ENCODE measurements at regions not wholly inside any gene's neighbourhood (a gene's known extent, or its start where the extent isn't known, plus 50 kb on each side); places are given as distances from the start of the nearest gene placed in this dataset.

DNA sequence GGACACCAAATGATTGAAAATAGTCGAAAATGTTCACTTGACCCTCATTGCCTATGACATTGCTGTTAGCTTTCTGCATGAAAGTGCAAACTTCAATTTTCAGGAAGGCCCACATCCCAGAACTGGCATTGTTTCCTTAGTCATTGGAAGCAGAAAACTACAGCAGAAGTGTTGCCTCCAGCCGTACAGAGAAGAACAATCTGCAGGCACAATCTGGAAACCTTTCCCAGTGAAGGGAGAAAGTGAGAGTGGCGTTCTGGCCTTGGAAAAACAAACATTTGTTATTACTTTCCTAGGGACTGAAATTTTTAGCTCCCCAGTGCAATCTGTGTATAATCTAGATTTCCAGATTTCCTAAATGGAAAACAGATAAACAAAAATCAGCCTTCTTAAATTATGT, 529.5 kb upstream of the RBFOX1 start:
- ATAC-seq, result no peak

DNA sequence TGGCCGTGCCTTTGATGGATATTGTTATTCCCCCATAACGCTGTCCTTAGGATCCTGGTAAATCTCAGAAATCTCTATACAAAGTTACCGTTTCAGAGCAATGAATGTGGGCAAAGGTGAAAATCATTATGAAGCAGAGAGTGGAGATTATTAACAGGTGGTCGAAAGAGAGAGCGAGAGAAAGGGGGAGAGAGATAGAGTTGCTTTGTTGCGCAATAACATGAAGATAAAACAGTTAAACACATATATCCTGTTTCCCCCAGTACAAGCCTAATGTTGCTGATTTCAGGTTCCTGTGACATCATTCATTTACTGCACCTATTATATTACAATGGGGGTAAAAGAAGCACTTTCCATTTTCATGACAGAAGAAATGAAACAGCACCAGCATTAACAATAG, 535.4 kb upstream of the RBFOX1 start:
- no peak for ATAC-seq
- TF ChIP-seq ARNTL (CRISPR knock-in tag; IDR thresholded peaks at IDR 0.05; ENCODE audit: borderline replicate concordance, low read depth) (no peak), ZFP30 (CRISPR knock-in tag; IDR thresholded peaks at IDR 0.05) (no peak)

More for the DNA sequence above, 529.5 kb upstream of the RBFOX1 start:
- no peak for TF ChIP-seq PPARA (CRISPR knock-in tag; IDR thresholded peaks at IDR 0.05; ENCODE audit: borderline replicate concordance)

DNA sequence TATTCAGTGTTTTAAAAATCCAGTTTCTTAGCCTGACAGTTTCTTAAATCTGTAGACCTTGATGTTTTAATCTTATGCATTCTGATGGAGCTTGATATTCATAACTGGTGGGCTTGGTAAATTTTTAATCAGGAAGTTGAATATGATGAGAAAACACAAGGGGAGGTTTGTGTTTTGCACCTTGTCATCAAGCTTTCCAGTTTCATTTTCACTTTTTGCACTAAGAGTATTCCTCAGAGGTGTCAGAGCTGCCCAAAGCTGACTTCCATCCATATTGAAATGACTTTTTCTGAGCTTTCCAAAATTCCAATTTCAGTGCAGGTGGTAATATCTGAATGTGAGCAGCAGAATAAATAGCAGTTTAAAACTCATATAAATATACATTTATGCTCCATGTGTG, 555.0 kb upstream of the RBFOX1 start:
- no peak for ATAC-seq

DNA sequence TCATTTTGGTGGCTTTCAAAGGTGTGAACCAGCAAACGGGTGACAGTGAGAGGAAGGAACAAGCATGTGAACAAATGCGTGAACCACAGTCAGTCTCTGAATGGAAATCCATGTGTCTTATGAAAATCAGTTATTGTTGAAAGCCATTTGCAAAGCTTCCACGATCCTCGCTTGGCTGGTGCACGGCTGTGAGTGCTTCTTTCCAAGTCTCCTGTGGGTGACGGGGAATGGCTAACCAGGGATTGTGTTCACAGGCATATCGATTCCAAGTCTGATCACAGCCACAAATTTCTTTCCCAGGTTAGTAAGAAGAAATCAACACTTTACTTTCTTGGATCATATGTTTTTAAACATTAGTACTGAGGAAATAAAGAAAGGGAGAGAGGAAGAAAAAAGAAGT, 556.9 kb upstream of the RBFOX1 start:
- ATAC-seq, result no peak
- TF ChIP-seq ESRRG (CRISPR knock-in tag; IDR thresholded peaks at IDR 0.05) (no peak), CSDC2 (CRISPR knock-in tag; IDR thresholded peaks at IDR 0.05) (no peak), ZC3H10 (CRISPR knock-in tag; IDR thresholded peaks at IDR 0.05) (no peak), GLIS3 (CRISPR knock-in tag; IDR thresholded peaks at IDR 0.05) (no peak), ZNF565 (CRISPR knock-in tag; conservative IDR thresholded peaks at IDR 0.05; ENCODE audit: low read depth) (no peak), RARB (CRISPR knock-in tag; IDR thresholded peaks at IDR 0.05) (no peak), BACH2 (CRISPR knock-in tag; IDR thresholded peaks at IDR 0.05; ENCODE audit: borderline replicate concordance) (no peak), ZNF8 (CRISPR knock-in tag; IDR thresholded peaks at IDR 0.05) (no peak), ZFP3 (CRISPR knock-in tag; IDR thresholded peaks at IDR 0.05) (no peak), SNAI2 (CRISPR knock-in tag; IDR thresholded peaks at IDR 0.05) (no peak)
- TF ChIP-seq, protein P1, sequence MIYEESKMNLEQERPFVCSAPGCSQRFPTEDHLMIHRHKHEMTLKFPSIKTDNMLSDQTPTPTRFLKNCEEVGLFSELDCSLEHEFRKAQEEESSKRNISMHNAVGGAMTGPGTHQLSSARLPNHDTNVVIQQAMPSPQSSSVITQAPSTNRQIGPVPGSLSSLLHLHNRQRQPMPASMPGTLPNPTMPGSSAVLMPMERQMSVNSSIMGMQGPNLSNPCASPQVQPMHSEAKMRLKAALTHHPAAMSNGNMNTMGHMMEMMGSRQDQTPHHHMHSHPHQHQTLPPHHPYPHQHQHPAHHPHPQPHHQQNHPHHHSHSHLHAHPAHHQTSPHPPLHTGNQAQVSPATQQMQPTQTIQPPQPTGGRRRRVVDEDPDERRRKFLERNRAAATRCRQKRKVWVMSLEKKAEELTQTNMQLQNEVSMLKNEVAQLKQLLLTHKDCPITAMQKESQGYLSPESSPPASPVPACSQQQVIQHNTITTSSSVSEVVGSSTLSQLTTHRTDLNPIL (CRISPR knock-in tag; IDR thresholded peaks at IDR 0.05; ENCODE audit: low read depth), result no peak
- TF ChIP-seq, protein P2, sequence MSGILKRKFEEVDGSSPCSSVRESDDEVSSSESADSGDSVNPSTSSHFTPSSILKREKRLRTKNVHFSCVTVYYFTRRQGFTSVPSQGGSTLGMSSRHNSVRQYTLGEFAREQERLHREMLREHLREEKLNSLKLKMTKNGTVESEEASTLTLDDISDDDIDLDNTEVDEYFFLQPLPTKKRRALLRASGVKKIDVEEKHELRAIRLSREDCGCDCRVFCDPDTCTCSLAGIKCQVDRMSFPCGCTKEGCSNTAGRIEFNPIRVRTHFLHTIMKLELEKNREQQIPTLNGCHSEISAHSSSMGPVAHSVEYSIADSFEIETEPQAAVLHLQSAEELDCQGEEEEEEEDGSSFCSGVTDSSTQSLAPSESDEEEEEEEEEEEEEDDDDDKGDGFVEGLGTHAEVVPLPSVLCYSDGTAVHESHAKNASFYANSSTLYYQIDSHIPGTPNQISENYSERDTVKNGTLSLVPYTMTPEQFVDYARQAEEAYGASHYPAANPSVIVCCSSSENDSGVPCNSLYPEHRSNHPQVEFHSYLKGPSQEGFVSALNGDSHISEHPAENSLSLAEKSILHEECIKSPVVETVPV (CRISPR knock-in tag; IDR thresholded peaks at IDR 0.05), result no peak

More for the DNA sequence above, 555.0 kb upstream of the RBFOX1 start:
- TF ChIP-seq ARNTL (CRISPR knock-in tag; IDR thresholded peaks at IDR 0.05; ENCODE audit: borderline replicate concordance, low read depth) (no peak), SNAI2 (CRISPR knock-in tag; IDR thresholded peaks at IDR 0.05) (no peak), GLIS3 (CRISPR knock-in tag; IDR thresholded peaks at IDR 0.05) (no peak), ESRRG (CRISPR knock-in tag; IDR thresholded peaks at IDR 0.05) (no peak), CSDC2 (CRISPR knock-in tag; IDR thresholded peaks at IDR 0.05) (no peak), ZC3H10 (CRISPR knock-in tag; IDR thresholded peaks at IDR 0.05) (no peak), ZFP3 (CRISPR knock-in tag; IDR thresholded peaks at IDR 0.05) (no peak), TCF4 (CRISPR knock-in tag; IDR thresholded peaks at IDR 0.05; ENCODE audit: borderline replicate concordance) (no peak), TOX (CRISPR knock-in tag; IDR thresholded peaks at IDR 0.05; ENCODE audit: borderline replicate concordance) (no peak), ZNF565 (CRISPR knock-in tag; conservative IDR thresholded peaks at IDR 0.05; ENCODE audit: low read depth) (no peak), ZNF8 (CRISPR knock-in tag; IDR thresholded peaks at IDR 0.05) (no peak)
- TF ChIP-seq, protein P2 (CRISPR knock-in tag; IDR thresholded peaks at IDR 0.05), result no peak
- TF ChIP-seq, protein P3, sequence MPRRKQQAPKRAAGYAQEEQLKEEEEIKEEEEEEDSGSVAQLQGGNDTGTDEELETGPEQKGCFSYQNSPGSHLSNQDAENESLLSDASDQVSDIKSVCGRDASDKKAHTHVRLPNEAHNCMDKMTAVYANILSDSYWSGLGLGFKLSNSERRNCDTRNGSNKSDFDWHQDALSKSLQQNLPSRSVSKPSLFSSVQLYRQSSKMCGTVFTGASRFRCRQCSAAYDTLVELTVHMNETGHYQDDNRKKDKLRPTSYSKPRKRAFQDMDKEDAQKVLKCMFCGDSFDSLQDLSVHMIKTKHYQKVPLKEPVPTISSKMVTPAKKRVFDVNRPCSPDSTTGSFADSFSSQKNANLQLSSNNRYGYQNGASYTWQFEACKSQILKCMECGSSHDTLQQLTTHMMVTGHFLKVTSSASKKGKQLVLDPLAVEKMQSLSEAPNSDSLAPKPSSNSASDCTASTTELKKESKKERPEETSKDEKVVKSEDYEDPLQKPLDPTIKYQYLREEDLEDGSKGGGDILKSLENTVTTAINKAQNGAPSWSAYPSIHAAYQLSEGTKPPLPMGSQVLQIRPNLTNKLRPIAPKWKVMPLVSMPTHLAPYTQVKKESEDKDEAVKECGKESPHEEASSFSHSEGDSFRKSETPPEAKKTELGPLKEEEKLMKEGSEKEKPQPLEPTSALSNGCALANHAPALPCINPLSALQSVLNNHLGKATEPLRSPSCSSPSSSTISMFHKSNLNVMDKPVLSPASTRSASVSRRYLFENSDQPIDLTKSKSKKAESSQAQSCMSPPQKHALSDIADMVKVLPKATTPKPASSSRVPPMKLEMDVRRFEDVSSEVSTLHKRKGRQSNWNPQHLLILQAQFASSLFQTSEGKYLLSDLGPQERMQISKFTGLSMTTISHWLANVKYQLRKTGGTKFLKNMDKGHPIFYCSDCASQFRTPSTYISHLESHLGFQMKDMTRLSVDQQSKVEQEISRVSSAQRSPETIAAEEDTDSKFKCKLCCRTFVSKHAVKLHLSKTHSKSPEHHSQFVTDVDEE (CRISPR knock-in tag; IDR thresholded peaks at IDR 0.05), result no peak
- TF ChIP-seq, protein P4, sequence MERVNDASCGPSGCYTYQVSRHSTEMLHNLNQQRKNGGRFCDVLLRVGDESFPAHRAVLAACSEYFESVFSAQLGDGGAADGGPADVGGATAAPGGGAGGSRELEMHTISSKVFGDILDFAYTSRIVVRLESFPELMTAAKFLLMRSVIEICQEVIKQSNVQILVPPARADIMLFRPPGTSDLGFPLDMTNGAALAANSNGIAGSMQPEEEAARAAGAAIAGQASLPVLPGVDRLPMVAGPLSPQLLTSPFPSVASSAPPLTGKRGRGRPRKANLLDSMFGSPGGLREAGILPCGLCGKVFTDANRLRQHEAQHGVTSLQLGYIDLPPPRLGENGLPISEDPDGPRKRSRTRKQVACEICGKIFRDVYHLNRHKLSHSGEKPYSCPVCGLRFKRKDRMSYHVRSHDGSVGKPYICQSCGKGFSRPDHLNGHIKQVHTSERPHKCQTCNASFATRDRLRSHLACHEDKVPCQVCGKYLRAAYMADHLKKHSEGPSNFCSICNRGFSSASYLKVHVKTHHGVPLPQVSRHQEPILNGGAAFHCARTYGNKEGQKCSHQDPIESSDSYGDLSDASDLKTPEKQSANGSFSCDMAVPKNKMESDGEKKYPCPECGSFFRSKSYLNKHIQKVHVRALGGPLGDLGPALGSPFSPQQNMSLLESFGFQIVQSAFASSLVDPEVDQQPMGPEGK (CRISPR knock-in tag; IDR thresholded peaks at IDR 0.05; ENCODE audit: borderline replicate concordance), result no peak
- TF ChIP-seq, protein P1 (CRISPR knock-in tag; IDR thresholded peaks at IDR 0.05; ENCODE audit: low read depth), result no peak

Data from SK-N-SH treated with all-trans-retinoic acid at 6 μM for 48 hours (cell line).